HG03135 (cell line): ENCODE measurements at regions not wholly inside any gene's neighbourhood (a gene's known extent, or its start where the extent isn't known, plus 50 kb on each side); places are given as distances from the start of the nearest gene placed in this dataset.

Experiments
- ATAC-seq: cut with Tn5 transposase; IDR thresholded peaks from one replicate; pipeline ENCODE4 v1.9.1; 2021; ENCODE audit warnings: mild to moderate bottlenecking, moderate library complexity; ENCODE audit not compliant: unreplicated experiment

DNA sequence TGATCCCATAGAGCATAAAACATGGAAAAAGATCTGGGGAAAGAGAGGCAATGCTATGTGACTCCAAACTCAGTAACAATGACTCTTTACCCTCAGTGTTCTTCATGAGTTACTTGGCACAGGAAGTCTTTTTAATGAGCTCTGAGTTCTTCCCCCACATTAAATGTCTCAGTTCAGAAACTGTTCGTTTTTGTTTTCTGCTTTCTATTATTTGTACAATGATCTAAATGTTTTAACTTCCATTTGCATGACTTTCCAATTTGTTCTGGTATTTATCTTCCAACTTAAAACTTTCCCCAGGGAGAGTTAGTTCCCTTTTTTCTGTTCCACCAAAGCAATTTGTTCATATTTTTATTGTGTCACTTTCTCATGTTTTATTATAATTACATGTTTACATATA, 177.0 kb upstream of the ZBTB20 start:
- ATAC-seq = no peak

DNA sequence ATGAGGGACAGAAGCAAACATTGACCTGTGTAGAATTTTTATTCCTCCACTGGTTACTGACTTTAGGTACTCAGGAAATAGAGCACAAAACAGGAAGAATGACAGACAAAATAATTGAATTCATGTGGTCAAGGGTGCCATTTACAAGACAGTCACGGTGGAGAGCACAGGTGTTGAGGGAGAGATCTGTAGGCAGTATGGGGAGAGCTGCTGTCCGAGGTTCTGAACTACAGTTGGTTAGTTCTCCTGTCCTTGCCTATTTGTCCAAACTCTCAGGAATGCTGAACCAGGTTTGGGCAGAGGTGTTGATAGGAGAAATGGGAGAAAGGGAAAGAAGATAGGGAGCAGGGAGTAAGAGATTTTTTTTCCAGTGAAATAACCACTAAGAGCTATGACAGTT, 178.5 kb upstream of the ZBTB20 start:
- no peak for ATAC-seq

DNA sequence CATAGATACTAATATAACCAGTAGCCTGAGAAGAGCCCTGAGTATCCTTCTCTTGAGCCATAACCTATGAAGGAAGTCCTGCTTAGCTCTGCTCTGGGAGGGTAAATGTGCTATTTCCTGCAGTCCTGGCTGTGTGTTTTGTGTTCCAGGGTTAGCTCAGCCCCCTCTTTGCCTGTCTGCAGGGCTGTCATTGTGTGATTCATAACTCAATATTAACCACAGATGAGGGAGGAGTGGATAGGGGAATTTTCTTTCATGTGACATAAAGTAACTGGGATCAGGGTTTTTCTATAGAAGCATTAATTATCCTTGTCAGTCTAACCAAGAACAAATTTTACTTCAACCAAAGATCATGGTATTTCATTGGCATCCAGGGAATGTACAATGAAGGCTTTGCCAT, 183.3 kb upstream of the ZBTB20 start:
- no peak for ATAC-seq

DNA sequence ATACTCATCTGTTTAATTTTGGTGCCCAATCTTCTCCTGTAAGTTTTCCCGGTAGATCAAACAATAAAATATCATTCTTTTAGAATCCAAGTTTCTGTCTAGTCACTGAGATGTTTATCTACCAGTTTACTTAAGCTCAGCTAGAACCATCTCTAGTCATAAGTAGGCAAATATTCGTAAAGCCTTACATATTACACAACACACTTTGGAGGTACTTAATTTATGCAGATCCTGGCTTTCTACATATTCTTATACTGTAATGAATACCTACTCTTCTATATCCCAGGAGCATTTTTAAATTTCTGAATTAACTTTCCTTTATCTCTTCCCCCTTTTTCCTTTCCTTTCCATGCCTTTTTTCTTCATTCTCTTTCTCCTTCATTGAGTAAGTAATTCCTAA, 185.9 kb upstream of the ZBTB20 start:
- ATAC-seq = no peak

DNA sequence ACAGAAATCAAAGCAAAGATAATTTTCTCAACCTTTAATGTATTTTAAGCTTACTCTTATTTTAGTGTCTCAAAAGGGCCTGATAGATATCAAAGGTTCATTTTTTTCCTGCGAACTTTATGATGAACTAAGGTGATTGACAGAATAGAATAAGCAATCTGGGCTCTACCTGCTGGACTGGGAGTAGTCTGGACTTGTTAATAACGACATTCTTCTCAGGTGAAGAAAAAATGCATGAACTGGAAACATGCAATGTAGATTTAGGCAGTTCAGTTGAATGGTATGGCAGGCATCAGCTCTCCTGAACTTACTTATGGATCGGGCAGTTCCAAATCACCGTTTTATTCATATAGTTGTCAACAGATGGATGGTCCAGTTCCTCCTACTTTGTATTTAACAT, 189.7 kb upstream of the ZBTB20 start:
- ATAC-seq = no peak

DNA sequence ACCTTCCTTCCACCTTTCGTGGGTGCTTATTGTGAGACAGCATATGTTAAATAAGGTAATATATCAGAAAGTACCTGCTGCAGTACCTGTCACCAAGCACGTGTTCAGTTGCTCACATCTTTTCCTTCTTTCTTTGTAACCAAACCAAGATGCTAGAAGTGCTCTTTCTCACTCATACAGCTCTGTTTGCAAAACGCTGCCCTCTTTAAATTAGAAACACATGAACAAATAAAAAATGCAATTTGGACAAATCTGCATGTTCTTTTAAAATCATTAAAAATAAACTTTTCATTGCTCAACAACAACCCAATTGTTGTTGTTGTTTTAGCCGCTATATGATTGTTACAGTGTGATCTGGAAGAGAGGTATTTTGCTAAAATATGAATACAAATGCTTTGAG, 193.5 kb upstream of the ZBTB20 start:
- no peak for ATAC-seq

DNA sequence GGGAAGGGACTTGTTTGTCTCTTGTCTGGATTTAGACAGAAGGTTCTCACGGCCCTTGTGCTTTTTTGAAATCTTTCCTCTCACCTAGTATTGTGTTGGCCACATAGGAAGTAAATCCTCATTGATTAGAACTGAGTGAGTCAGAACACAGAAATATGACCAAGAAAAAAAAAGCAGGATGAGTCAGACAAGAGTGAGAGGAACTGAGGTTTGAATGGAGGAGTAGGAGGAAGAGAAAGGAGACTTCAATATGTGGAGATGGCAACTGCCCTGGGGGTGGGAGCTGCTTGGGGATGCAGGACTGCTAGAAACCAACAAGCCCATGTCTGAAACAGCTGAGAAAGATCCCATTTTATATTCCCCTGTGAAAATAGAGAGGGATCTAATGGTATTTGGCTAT, 194.1 kb upstream of the ZBTB20 start:
- ATAC-seq = no peak

DNA sequence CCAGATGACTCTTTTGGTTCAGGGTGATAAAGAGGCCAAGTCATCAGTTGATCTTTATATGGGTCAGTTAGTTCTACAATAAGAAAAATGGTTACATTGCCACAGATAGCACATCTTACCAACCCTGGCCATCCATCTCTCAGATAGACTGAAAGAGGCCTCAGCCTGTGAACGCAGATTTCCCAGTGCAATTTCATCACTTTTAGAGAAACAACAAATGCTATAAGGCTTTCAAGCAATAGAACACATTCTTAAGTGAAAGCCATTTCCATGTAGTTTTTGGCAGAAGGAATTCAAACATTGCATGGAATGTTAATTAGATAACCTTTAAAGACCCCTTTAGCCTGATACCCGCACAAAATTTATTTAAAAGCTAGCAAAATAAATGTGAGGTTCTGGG, 200.6 kb upstream of the ZBTB20 start:
- no peak for ATAC-seq

DNA sequence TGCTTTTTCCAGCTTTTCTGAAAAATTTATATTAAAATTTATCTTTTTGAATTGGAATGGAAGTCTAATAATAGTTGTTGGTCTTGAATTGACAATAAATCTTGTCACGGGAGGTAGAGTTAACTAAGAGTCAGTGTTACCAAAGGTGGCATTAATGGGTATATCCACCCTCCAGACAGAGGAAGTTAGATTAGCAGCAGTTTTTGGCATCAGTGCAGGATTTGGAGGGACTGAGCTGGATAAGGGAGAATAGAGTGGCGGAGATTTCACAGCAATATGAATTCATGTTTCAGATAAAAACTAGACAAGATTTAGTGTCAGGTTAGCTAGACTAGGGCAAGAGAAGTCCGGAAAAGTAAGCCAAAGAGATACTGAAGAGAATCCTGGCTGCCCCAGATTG, 201.3 kb upstream of the ZBTB20 start:
- no peak for ATAC-seq

DNA sequence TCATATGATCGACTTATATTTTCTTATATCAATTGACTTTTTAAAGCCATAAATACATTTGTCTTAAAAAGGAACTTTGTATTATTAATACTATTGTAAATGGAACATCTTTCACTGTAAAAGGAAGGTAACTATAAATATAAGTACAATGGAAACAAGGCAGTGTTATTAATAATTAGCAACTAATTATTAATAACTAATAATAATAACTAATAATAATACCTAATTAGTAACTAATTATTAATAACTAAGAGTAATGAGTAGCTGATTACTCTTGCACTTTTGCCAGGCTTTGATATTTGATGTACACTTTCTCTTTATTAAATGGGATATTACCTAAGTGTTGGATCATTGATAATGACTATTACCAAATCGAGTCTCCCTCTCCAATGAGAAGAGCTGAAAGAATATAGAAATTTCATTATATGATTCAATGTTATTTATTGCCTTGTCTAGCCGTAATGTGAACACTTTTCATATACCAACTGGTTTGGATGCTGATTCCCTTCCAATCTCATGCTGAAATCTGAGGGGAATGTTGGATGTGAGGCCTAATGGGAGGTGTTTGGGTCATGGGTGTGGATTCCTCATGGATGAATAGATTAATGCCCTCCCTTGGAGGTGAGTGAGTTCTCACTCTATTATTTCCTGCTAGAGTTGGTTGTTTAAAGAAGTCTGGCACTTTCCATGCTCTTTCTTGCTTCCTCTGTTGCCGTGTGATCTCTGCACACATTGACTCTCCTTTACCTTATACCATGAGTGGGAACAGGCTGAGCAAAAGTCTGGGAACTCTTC, 202.1 kb upstream of the ZBTB20 start:
- ATAC-seq = no peak

DNA sequence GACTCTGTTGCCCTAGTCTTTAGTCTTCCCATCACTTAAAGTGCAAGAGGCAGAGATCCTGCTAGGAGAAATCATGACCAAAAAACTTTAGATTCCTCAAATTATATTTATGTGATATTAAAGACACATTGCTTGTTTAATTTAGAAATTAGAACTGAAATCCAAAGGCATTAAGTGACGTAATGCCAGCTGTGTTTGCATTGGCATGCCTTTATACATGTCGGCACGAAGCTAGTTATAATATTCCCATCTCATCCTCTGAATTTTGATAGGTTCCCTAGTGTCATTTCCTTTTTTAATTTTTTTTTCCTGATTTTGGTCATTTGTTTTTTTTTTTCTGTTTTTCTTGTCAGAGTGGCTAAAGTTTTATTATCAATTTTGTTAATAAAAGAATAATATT, 203.5 kb upstream of the ZBTB20 start:
- no peak for ATAC-seq

DNA sequence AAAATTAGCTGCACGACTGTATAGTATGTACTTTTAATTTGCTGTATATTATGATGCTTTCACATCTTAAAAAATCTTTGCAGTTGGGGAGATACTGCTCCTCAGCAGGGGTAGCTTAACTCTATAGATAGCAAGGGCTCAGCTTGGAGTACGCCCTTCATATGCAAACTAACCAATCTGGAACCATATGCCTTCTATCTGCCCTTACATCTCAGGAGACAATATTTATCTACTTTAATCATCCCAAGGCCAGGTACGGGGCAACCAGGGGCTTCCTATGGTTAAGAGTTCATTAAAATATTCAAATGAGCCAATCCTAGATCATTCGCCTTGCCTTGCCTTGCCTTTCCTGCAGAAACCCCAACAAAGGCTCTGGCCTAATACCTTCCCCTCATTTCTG, 204.1 kb upstream of the ZBTB20 start:
- ATAC-seq = no peak

DNA sequence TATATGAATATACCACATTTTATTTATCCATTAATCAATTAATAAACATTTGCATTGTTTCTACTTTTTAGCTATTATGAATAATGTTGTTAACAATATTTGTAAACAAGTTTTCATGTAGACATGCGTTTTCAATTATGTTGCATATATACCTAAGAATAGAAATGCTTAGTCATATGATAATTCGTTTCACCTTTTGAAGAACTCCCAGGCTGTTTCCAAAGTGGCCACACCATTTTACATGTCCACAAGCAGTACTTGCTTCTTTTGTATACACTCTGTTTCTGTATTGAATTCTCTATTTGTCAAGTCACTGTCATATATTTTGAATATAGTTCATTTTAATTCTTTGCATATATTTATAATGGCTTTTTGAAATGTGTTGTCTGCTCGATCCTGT, 206.9 kb upstream of the ZBTB20 start:
- ATAC-seq = no peak

DNA sequence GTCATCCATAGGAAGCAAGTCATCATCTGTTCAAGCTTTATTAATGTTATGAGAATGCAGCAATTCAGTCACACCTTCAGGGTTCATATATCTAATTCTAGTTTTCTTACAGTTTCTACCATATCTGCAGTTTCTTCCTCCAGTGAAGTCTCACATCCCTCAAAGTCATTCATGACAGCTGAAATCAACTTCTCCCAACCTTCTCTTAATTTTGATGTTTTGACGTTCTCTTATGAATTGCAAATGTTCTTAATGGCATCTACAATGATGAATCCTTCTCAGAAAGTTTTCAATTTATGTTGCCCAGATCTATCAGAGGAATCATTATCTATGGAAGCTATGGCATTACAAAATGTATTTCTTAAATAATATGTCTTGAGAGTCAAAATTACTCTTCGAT, 210.4 kb upstream of the ZBTB20 start:
- no peak for ATAC-seq

DNA sequence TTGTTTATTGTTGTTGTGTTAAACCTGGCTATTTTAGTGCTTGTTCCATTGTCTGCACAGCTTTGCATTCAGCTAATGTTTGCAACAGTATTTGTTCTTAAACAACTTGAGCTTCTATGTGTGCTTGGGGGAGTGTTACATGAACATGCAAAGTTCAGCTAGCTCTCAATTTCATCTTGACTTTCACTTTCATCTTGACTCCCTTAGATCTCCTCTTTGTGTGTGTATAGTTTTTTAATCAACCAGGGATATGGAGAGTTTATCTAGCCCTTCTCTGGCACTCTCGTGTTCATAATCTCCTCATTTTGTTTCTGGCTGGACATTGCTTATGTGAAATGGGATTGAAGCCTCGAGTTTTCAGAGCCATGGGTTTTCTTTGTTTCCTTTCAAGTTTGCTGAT, 212.4 kb upstream of the ZBTB20 start:
- ATAC-seq = peak; percentile 96

DNA sequence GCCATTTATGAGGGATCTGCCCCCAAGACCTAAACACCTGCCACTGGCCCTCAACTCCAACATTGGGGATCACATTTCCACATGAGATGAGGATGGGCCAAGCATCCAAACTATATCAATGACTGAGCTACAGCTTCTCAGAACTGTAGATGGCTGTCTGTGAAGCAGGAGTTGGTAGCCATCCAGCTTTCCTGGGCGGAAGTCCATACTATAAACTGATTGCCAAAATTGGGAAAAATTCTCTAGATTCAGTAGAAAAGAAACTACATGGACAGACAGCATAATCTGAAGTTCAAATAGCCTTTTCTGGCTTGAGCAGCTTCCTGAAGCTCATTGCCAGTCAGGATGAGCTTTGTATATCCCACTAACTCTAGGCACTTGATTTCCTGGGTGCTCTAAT, 214.7 kb upstream of the ZBTB20 start:
- ATAC-seq = no peak

DNA sequence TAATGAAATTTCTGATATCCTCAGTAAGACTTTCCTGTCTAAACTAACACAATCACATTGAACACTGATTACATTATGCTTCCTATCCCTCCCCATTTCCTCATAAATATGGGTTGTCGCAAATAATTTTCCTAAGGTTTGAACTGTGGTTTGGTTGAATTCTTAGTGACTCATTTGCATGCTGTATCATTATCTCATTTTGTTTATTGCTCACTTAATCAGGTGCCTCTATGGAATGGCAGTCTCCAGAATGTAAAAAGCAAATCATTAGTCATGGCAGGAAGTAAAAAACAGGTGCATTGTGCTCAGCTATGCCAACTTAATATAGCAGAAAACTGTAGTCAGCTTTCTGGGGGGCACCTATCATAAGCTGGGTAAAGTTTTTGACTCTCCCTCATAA, 216.0 kb upstream of the ZBTB20 start:
- no peak for ATAC-seq

DNA sequence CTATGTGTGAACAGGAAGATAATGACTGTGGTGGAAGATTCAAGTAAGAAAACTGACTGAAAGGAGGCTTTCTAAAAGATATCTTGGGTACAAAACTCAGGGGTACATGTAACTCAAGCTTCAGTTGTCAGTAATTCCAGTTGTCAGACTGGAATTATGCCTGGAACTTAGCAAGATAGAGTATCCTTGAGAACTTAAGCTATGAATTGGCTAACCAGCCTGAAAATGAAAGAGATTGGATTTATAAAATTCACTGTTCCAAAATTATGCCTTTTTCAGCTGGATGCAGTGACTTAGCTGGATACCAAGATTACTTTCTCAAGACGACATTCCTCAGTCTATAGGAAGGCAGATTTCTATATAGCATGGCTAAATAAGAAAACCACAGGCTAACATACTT, 221.9 kb upstream of the ZBTB20 start:
- ATAC-seq = no peak

DNA sequence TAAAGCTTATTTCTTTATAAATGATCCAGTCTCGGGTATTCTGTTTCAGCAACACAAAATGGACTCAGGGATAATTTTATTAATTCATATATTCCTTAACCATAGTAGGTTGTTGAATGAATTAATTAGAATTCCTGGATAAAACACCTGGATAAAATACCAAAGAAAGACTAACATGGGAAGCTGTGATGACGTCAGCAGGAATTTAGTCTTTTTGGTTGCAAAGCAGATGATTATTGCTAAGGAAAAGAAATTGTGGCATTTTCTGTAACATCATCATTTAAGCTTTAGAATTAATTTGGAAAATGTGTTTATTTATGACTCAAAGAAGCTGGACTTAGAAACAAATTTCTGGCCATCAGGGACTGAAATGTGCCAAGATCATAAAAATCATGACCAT, 228.3 kb upstream of the ZBTB20 start:
- ATAC-seq = no peak

DNA sequence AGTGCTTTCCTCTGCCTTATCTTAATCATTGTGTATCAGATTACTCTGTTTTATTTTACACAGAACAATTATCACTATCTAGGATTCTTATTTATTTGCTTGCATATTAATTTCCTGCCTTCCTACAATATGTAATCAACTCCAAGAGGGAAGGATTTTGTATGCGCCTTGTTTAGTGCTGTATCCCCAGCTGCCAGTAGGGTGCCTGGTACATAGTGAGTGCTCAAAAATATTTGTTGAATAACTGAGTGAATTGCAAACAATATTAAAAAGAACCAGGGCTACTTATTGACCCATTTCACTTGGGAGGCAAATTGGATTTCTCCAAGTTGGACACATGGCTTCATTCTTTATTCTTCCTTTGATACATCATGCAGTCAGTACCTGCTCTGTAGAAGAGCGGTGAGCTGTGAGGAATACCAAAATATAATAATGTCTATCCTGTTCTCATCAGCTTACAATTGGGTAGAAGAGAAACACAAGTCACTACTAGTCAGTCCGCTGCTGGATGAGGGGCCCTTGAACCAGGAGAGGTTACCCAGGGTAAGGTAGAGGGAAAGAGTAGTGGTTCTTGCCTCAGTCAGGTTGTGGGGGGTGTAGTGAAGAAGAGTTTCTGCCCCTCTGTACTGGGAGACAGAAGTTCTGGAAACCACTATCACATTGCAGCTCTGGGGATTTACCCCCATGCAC, 233.9 kb upstream of the ZBTB20 start:
- no peak for ATAC-seq

DNA sequence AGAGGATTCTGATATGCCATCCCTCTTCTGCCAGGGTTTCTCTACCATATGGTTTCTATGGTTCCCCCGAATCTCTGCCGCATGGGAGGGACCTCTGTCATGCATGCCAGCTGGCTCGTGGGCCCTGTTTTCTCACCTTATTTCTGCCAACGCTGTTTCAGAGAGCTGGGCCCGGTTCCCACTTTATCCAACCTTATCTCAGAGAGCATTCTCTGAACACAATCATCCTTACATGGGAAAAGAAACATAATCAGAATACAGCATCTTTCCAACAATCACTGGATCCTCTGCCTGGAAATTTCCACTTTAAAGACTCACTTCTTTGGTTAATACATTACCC, 234.5 kb upstream of the ZBTB20 start:
- no peak for ATAC-seq

DNA sequence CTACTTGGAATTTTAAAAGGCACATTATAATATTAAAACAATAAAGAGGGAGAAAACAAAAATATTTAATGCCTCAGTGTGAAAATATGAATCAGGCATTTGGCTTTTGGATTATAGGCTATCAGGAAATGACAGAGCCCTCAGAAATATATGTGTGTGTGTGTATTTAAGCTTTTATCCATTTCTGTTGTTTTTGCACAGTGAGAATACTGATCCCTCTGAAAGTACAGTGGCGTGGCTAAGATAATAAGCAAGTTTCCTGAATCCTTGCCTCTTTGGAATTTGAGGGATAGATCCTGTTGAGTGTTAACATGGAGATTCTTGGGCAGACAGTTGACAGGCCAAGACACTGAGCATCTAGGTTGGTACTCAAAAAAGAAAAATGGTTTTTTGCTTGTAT, 234.8 kb upstream of the ZBTB20 start:
- ATAC-seq = no peak

DNA sequence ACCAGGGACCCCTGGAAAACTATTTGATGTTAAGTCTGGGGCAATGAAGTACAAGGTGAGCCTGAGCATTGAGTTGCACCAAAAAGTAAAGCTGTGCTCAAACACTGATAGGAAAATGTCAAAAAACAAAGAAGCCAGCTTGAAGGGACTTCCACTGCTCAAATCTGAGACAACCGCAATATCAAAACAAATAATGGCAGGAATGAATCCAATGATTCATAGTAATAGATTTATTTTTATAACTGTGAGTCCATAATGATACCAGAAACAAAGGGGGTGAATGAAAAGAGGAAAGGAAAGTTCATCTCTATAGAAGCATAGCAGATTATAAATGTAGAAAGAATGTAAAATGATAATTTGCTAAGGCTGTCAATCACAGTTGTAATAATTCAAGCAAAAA, 237.3 kb upstream of the ZBTB20 start:
- ATAC-seq = no peak
